GM18907 (cell line): ENCODE measurements at regions not wholly inside any gene's neighbourhood (a gene's known extent, or its start where the extent isn't known, plus 50 kb on each side); places are given as distances from the start of the nearest gene placed in this dataset.

Experiments
- ATAC-seq: cut with Tn5 transposase; IDR thresholded peaks from one replicate; pipeline ENCODE4 v1.9.1; 2021; ENCODE audit warnings: mild to moderate bottlenecking, moderate library complexity; ENCODE audit not compliant: unreplicated experiment

DNA sequence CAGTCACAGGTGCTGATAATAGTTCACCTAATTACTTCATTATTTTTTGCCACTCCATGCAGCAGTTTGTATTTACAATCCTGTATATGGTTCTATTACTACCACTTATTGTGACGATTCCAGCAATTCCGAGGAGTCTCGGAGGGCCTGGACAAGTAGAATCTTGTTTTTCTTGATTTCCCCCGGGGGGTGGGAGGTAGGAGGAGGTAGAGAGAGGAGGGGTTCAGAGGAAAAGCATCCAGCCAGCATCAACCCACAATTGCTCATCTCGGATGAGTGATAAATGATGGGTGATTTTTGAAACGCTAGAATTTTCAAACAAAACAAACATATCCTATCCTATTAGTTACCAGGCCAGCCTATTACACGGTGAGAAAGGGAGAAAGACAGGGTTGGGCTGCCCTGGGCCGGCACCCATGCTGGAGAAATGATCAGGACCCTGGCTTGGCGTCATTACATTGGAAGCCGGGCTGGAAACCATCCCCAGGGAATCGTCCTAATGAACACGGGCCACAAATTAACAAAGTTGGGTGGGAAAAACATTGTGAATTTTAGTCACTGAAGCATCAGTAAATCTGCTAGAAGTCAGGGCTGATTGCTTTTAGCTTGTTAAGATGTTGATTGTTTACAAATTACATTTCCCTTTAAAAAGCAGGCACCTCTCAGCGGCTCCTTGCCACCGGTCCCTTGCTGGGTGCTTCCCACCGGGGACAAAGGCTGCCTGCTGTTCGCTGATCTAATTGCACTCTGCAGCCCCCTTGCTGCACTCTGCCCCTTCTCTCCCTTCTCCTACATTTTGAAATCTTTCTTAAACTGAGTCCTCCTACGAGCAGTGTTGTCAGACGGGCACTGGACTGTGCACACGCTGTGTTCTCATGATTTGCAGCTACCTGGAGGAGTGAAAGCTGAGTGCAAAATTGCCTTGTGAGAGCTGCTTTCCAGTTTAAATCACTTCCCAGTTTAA is 95.5 kb downstream of the FAM204A start:
- ATAC-seq, result no peak

DNA sequence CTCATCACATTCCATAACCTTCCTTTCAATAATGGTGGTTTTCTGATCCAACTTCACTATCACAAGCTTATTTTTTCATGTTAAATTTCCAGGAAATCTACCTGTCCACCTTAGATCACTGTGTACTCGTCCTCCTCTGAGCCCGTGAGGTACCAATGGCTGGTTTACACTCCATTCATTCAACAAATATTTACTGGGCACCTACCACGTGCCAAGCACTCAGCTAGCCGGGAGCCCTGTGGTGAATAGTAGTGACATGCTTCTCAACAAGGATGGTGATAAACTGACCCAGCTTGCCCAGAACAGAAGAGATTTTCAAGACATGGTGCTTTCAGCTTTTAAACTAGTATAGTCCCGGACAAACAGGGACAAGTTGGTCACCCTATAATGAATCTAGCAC is 98.2 kb downstream of the FAM204A start:
- no peak for ATAC-seq

DNA sequence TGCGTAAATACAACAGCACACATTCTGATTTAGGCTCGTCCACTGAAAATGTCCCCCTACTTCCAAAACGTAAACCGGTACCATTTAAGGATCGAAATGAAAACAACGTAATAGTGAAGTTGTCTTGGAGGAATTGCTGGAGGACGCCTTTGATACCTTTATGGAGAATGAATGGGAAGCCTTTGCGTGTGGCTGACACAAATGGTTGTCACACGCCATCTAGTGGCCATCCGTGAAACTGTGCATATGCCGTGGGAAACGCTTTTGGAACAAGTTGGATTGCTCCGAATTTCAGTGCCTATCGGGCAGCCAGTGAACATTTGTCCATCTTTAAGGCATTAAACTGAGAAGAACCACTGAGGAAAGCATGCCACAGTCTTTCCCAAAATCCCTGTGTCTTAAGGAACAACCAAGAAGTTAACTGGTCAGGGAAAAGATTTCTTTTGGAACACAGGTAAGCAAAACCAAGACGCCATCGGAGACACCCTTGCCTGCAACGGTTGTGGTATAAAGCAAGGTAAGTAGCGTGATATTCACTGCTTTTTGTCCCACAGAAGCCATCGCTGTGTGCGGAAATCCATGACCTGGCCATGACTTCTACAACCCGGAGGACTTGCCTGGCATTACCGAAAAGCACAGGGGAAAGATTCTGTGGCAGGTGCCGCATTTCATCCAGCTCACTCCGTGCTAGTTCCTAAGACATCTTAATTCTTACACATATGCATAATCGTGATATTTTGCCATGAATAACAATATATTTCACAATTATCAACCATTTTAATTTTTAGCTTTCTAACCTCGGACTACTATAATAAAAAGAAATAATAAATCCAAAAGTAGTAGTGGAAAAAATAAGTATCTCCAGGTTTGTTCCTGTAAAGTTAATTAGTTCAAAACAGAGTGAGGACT is 100.6 kb downstream of the FAM204A start:
- peak; percentile 49 for ATAC-seq

DNA sequence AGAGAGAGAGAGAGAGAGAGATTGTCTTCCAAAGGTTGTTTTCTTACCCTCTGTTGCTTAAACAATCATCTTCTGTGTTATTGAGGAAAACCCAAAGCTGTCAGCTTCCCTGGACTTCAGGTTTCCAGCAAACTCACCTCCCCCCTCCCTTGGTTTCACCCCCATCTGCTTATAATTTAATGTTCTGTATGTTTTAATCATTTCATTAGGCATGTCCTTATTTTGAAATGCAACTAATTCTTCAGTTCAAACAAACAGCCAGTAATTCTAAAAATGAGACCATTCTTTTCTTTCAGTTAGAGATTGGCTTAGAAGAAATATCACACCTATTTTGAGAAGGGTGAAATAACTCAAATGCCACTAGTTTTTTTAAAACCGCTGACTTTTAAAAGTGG is 102.9 kb downstream of the FAM204A start:
- no peak for ATAC-seq

- ATAC-seq, result no peak
Measured at GRCh38 chr10:118238573-118239235, 103.4 kb downstream of the FAM204A start.

GRCh38 chr10:118237930-118238329 is 104.2 kb downstream of the FAM204A start:
- no peak for ATAC-seq

- no peak for ATAC-seq
Measured at GRCh38 chr10:118234683-118235082, 107.4 kb downstream of the FAM204A start.

- no peak for ATAC-seq
Measured at GRCh38 chr10:118220346-118220850, 121.7 kb downstream of the FAM204A start.

DNA sequence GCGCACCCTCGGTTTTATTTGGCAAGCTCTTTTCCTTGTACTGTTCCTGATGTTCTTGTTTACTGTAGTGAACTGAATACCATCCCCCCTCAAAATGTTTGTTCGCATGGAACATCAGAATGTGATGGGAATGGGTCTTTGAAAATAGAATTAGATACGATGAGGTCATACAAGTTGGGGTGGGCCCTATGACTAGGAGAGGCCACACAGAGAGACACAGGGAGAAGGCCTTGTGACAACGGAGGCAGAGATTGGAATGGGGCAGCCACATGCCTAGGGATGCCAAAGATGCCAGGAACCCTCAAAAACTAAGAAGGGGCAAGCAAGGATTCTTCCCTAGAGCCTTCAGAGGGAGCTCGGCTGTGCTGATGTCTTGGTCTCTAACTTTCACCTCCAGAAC is 123.6 kb downstream of the FAM204A start:
- ATAC-seq, result no peak

- ATAC-seq, result no peak
Measured at GRCh38 chr10:118216571-118217170, 125.5 kb downstream of the FAM204A start.

- no peak for ATAC-seq
Measured at GRCh38 chr10:118216020-118216419, 126.1 kb downstream of the FAM204A start.

- ATAC-seq, result no peak
Measured at GRCh38 chr10:118214776-118215175, 127.3 kb downstream of the FAM204A start.

DNA sequence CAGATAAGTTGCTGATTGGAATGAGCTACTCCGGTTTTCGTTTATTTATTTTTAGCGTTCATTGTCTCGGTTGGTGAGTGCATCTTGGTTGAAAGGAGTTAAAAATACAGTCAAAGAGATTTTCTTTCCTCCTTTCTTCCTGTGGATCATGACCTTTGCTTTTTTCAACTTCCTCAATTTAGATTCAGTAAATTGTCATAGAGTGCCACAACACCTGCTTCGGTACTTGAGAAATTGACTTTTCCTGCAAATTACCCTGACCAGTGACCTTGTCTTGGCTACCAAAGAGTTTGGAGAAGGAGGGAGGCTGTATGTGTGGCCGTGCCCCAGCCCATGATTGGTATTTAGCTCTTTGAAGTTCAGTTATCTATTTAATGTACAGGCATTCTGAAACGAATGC is 128.7 kb downstream of the FAM204A start:
- ATAC-seq, result no peak

DNA sequence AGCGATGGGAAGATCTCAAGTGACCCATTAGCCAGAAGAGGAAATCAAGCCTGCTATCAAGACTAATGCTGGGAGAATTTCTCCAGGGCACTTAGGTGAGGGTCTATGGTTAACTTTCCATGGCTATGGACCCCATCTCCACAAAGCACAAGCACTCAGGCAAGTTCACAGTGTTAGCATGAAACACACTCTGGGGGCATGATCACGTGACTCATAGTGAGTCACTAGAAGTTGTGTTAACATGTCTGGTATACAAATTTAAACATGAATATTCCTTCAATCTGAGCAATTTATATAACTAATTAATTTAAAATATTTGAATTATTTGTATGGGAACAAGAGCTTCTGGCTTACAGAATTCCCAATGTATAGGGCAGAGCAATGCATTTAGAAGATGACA is 131.8 kb downstream of the FAM204A start:
- no peak for ATAC-seq

GRCh38 chr10:118209215-118209614 is 132.9 kb downstream of the FAM204A start:
- no peak for ATAC-seq

DNA sequence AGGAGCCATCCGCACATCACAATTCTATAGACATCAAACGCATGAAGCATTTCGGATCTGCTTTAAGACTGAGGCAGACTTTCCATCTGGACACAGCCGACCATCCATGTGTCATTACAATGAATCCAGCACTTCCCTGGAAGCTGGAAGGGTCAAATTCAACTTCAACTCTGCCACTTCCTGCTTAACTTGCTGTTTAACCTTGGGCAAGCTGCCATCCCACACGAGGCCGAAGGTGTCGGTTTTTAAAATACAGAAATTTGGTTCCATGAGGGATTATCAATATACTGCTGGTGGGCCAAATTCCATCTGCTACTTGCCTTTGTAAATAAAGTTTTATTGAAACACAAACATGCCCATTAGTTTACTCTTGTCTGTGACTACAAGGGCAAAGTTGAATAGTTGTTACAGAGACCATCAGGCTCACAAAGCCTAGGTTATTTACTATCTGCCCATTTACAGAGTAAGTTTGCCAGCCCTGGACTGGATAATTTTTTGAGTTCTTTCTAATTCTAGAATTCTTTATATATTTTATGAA is 134.6 kb downstream of the FAM204A start:
- no peak for ATAC-seq

- ATAC-seq, result no peak
Measured at GRCh38 chr10:118204292-118204943, 137.7 kb downstream of the FAM204A start.

GRCh38 chr10:118203461-118203860 is 138.7 kb downstream of the FAM204A start:
- ATAC-seq, result no peak

DNA sequence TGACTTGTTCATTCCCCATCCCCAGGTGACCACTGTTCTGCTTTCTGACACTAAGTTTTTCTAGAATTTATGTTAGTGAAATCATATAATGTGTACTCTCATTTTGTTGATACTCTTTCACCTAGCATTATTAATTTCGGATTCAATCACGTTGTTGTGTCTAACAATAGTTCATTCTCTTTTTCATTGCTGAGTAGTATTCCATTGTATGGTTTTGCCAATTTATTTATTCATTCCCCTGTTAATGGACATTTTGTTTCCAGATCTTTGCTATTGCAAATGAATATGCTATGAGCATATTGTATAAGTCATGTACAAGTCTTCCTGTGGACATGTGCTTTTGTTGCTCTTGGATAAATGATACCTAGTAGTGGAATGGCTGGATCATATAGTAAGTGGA is 146.4 kb downstream of the FAM204A start:
- no peak for ATAC-seq

DNA sequence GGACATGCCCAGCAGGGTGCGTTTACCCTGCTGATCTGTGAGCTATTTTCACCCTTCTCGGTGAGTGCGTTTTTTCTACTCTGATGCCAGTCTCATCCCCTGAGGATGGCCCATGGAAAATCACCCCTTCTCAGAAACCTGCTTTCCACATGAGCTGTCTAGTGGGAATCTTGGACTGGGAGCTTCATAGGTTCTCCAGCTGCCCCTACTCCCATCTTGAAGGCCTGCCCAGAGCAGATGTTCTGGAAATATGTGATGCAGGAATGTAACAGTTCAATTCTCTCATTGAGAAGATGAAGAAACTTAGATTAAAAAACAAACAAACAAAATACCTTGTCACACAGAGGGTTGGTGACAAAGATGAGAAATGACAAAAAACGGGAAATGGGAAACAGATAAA is 146.9 kb upstream of the RAB11FIP2 start:
- ATAC-seq, result no peak
